ENCODE measurements at regions not wholly inside any gene's neighbourhood (a gene's known extent, or its start where the extent isn't known, plus 50 kb on each side); places are given as distances from the start of the nearest gene placed in this dataset.
A peak's percentile ranks its signal among the peaks of the same experiment; 100 is the strongest.

DNA sequence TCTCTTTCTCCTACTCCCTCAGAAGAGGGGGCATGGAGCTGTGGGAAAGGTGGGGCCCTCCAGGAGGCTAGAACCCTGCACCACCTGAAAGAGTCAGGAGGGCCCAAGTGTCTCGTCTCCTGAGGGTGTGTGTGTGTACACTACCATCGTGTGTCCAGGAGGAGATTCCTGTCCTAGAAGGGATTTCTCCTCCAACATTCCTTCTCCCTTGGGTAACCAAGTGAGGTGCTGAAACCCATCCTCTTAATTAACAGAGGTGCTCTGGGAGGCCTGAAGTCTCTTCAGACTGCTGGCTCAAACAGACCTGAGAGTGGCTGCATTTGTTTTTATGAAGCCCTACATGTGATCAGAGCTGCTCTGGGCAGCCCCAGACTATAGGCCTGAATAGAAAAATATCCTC, 61.1 kb upstream of the FAM169A start:
- no peak for ATAC-seq
- no peak for DNase-seq
- intact Hi-C loops (cut with DNase I): no loop called here

DNA sequence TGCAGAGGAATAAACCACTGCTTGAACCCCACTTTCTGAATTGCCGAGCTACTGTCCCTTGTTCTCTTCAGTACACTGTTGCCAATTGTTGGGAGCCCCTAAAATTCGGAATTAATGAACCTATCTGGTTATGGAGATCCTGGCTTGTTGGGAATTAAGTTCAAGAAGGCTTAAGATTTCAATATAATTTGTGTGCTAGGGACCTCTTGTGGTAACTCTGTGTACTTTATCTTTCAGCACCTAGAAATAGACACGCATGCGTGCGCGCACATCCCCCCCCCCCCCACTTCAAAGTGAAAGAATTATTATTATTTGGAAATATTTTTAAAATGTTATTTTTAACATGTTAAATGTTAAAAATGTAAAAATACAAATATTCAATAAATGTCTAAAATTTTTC, 53.3 kb upstream of the FAM169A start:
- intact Hi-C loops (cut with DNase I): loop anchor here (2.0 to 10.0 kb wide), 3 partner anchors 153 to 1015 kb away; partner anchors contain the start of genes GFM2 (in 2 of the 2) and NSA2 (in 2 of the 2)
- no peak for DNase-seq
- ATAC-seq: peak; percentile 59 to 64

DNA sequence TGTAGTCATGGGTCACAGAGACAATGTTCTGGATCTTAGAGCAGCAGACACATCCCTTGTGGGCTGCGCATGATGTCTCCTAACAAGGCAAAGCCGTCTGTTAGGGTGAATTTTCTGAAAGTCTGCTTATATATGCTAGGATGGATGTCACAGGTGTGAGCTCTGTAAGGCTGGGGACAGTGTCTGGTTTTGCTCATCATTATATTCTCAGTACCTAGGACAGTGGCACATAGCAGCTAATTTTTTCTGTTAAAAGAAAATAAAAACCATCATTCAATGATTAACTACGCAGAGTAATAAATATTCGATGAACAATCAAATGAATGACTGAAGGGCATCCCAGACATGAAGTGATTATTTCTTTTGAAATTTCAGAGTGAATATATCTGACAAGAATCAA, 52.9 kb upstream of the FAM169A start:
- intact Hi-C loops (cut with DNase I): loop anchor here (2.0 to 10.0 kb wide), 3 partner anchors 152 to 1014 kb away; partner anchors contain the start of genes GFM2 (in 2 of the 2) and NSA2 (in 2 of the 2)
- no peak for ATAC-seq

DNA sequence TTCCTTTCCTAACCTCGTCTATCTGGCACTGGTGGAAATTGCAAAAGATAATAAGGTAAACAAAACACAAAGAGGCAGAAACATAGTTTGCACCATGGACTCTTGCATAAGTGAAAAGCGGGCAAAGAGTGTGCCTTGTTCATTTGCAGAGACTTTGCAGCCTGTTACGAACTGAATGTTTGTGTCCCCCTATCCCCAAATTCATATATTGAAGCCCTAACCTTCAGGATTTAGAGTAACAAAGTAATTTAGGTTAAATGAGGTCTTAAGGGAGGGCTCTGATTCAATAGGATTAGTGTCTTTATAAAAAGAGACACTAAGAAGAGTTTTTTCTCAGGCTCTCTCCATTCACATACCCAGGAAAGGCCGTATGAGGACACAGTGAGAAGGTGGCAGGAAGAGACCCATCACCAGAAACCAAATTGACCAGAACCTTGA, 52.1 kb upstream of the FAM169A start:
- DNase-seq: no peak
- intact Hi-C loops (cut with DNase I): loop anchor here (2.0 to 10.0 kb wide), 3 partner anchors 151 to 1013 kb away; partner anchors contain the start of genes GFM2 (in 2 of the 2) and NSA2 (in 2 of the 2)
- ATAC-seq: no peak

More for the DNA sequence above, 52.9 kb upstream of the FAM169A start:
- no peak for DNase-seq

DNA sequence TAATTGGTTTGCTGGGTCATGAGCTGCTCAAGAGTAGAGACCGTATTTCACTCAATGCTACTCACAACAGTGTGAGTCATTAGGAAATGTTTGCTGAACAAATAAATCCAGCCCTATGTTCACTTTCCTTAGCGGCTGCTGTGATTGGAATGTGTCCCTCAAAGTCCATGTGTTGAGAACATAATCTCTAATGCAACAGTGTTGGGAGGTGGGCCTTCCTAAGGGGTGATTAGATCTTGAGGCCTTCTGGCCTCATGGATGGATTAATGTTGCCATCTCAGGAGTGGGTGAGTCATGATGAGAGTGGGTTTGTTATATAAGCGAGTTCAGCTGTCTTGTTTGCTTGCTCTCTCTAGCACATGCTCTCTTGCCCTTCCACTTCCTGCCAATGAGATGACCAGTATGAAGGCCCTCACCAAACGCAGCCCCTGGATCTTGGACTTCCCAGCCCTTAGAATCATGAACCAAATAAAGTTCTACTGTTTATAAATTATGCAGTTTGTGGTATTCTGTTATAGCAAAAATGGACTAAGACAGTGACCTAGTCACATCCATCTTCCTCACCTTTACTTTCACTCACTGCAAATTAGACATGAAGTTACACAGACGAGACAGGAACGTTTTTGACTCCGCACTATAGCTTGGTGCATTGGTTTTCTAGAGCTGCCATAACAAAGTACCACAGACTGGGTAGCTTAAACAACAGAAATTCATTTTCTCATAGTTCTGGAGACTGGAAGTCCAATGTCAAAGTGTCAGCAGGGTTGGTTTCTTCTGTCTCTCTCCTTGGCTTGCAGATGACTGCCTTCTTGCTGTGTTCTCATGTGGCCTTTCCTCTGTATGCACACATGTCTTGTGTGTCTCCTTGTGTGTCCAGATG, 50.9 kb upstream of the FAM169A start:
- ATAC-seq (no peak), DNase-seq (no peak)
- intact Hi-C loops (cut with DNase I): loop anchor here (10.0 kb wide), 2 partner anchors 152 to 1012 kb away; partner anchors contain the start of genes GFM2 (in 1 of the 2) and NSA2 (in 1 of the 2)
